GM12878 (cell line): ENCODE measurements at regions not wholly inside any gene's neighbourhood (a gene's known extent, or its start where the extent isn't known, plus 50 kb on each side); places are given as distances from the start of the nearest gene placed in this dataset.

Experiments
- ATAC-seq: fragments of 200-7000 bp; cut with Tn5 transposase; 3 replicates; pipeline ENCODE4 v1.9.1; 2020; ENCODE audit warnings: mild to moderate bottlenecking, moderate library complexity
- BruUV-seq: library from RNA; stranded (reverse); fragments of 400-500 nt; replicated peaks from 2 replicates; lab custom pipeline; 2021; lab: Mats Ljungman, UMichigan
- CTCF ChIA-PET: fragments of 300-600 bp; sonication (Branson Sonifier 250); formaldehyde crosslinking; extraction: SDS; loops from one replicate; lab custom pipeline; 2021; ENCODE audit warnings: inconsistent platforms; lab: Yijun Ruan, JAX
- POLR2A ChIA-PET: fragments of 350-600 bp; formaldehyde crosslinking; extraction: SDS; loops from one replicate; lab custom pipeline; 2021; ENCODE audit warnings: inconsistent platforms; lab: Charles Lee
- RAD21 ChIA-PET: fragments of 300-600 bp; sonication (Branson Sonifier 250); formaldehyde crosslinking; loops from one replicate; lab custom pipeline; 2023; ENCODE audit warnings: antibody characterized with exemption; ENCODE audit not compliant: unreplicated experiment; lab: Charles Lee
- SMC1A ChIA-PET: fragments of 300-600 bp; sonication (Branson Sonifier 250); formaldehyde crosslinking; loops from one replicate; lab custom pipeline; 2023; ENCODE audit not compliant: unreplicated experiment, uncharacterized antibody; lab: Charles Lee
- DNase-seq: peaks from one replicate; pipeline ENCODE4 v3.0.0-alpha.2; 2011; ENCODE audit warnings: low read depth, low spot score
- FAIRE-seq: peaks from 3 replicates; lab custom pipeline; 2011; peaks lifted over from hg19 to GRCh38; lab: Jason Lieb, UNC
- H2AFZ ChIP-seq: 2 replicates; pipeline ENCODE4 v1.6.0; 2011; ENCODE audit warnings: low read depth, low read length, control low read depth; ENCODE audit not compliant: control insufficient read depth
- H3K27ac ChIP-seq: 2 replicates; pipeline ENCODE4 v1.5.1; 2011; ENCODE audit warnings: control low read depth; ENCODE audit not compliant: control insufficient read depth, insufficient read depth
- H3K27me3 ChIP-seq, 2 experiments: replicated peaks in 1 of 2; 2 replicates each; pipeline versions ENCODE4 v1.6.0 to v1.6.1; 2011; ENCODE audit warnings: low read length in 1 of 2; ENCODE audit not compliant: control insufficient read depth in 2 of 2, insufficient read depth in 2 of 2
- H3K36me3 ChIP-seq, 2 experiments: 2 replicates each; pipeline ENCODE4 v1.5.1; 2011; ENCODE audit warnings: low read length in 1 of 2; ENCODE audit not compliant: control insufficient read depth in 2 of 2, insufficient read depth in 2 of 2
- H3K4me1 ChIP-seq: 2 replicates; pipeline ENCODE4 v1.6.1; 2011; ENCODE audit warnings: mild to moderate bottlenecking, low read length, moderate library complexity, mixed read lengths; ENCODE audit not compliant: control insufficient read depth, insufficient read depth
- H3K4me2 ChIP-seq: 2 replicates; pipeline ENCODE4 v1.6.0; 2011; ENCODE audit warnings: control low read depth; ENCODE audit not compliant: control insufficient read depth, insufficient read depth
- H3K4me3 ChIP-seq: fragments of 200-600 bp; sonication (generic); 2 replicates; pipeline ENCODE4 v1.5.1; 2016
- H3K79me2 ChIP-seq: 2 replicates; pipeline ENCODE4 v1.6.0; 2011; ENCODE audit warnings: low read length; ENCODE audit not compliant: control insufficient read depth, insufficient read depth
- H3K9ac ChIP-seq: 2 replicates; pipeline ENCODE4 v1.8.0; 2011; ENCODE audit warnings: low read length, control low read depth, mixed read lengths; ENCODE audit not compliant: control insufficient read depth, insufficient read depth
- H3K9me3 ChIP-seq: replicated peaks from 3 replicates; pipeline ENCODE4 v1.5.1; 2011; ENCODE audit warnings: mild to moderate bottlenecking, low read length; ENCODE audit not compliant: control insufficient read depth, insufficient read depth
- H4K20me1 ChIP-seq: 2 replicates; pipeline ENCODE4 v1.6.0; 2011; ENCODE audit not compliant: control insufficient read depth, insufficient read depth
- ATF3 ChIP-seq: IDR thresholded peaks from 2 replicates; pipeline ENCODE4 v1.6.1; 2011; ENCODE audit warnings: low read depth, mild to moderate bottlenecking, low read length, moderate library complexity, borderline replicate concordance; ENCODE audit errors: extremely low read depth
- ATF7 ChIP-seq: fragments of 450-650 bp; IDR thresholded peaks from 2 replicates; pipeline ENCODE4 v1.6.1; 2016; ENCODE audit warnings: low read depth, mild to moderate bottlenecking
- BRCA1 ChIP-seq: IDR thresholded peaks from 2 replicates; pipeline ENCODE4 v1.6.1; 2011; ENCODE audit warnings: low read depth, low read length, improper control_type of control experiment
- FOXM1 ChIP-seq: IDR thresholded peaks from 2 replicates; pipeline ENCODE4 v1.6.1; 2012; ENCODE audit warnings: low read depth, mild to moderate bottlenecking, inconsistent platforms, low read length, moderate library complexity
- MYB ChIP-seq: fragments of 150-350 bp; IDR thresholded peaks from 2 replicates; pipeline ENCODE4 v1.6.1; 2014; ENCODE audit warnings: mild to moderate bottlenecking, low read depth, low read length, borderline replicate concordance
- NKRF ChIP-seq: fragments of 450-650 bp; conservative IDR thresholded peaks from 2 replicates; pipeline ENCODE4 v1.6.1; 2017; ENCODE audit warnings: mild to moderate bottlenecking, moderate library complexity
- SREBF2 ChIP-seq: IDR thresholded peaks from 2 replicates; pipeline ENCODE4 v1.6.1; 2012; ENCODE audit warnings: mild to moderate bottlenecking, low read length
- WGBS: methylation state at CpG from one replicate; pipeline ENCODE4 v1.1.6; 2016; ENCODE audit warnings: low lambda C conversion rate; ENCODE audit not compliant: insufficient replicate concordance, insufficient coverage; ENCODE audit errors: missing lambda C conversion rate; 5-methylcytosine and 5-hydroxymethylcytosine counted together
- in situ Hi-C: fragments of 300-500 bp; cut with MboI; formaldehyde crosslinking; loops from 9 replicates; pipeline ENCODE4 v1.14.3; 2018; ENCODE audit warnings: mixed read lengths
- intact Hi-C: fragments of 100-400 bp; cut with micrococcal nuclease; formaldehyde crosslinking; loops from one replicate; pipeline ENCODE4 v1.14.2; 2022; ENCODE audit not compliant: unreplicated experiment
- TF ChIP-seq, protein P1 (sequence below): fragments of 450-650 bp; IDR thresholded peaks from 2 replicates; pipeline ENCODE4 v1.6.1; 2016; ENCODE audit warnings: mild to moderate bottlenecking
- TF ChIP-seq, protein P2 (sequence below), 3 experiments: IDR thresholded peaks in 2 of 3; conservative IDR thresholded peaks in 1 of 3; 2 replicates each; pipeline ENCODE4 v1.5.1; 2011; ENCODE audit warnings: low read depth in 3 of 3, low read length in 3 of 3, mild to moderate bottlenecking in 3 of 3, control low read depth in 2 of 3, moderate library complexity in 2 of 3, inconsistent platforms in 1 of 3, mixed read lengths in 1 of 3; ENCODE audit not compliant: control insufficient read depth in 2 of 3, insufficient read depth in 1 of 3; ENCODE audit errors: extremely low read depth in 1 of 3

DNA sequence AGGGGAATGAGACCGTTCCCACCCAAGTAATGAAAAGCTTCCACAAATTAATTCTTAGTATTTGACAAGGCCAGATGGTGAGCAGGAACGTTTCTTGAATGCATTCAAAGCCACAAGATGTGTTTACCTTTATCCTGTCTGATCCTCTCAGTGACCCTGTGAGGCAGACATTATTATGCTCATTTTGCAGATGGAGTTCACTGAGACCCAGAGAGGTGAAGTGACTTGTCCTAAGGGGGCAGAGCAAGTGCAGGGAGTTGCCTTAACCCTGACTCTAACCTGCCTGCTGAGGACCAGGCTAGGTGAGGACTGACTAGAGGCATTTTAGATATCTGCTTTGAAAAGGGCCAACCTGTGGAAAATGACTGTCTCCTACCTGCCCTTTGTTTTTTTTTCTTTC, 156.7 kb downstream of the HAPSTR1 start:
- Histone ChIP-seq H4K20me1 (no peaks in the 10 kb centered on the region), H3K79me2 (no peaks in the 10 kb centered on the region), H2AFZ (no peak overlapping the region), H3K4me1 (no peaks in the 10 kb centered on the region), H3K27ac (no peak overlapping the region), H3K9me3 (no peaks in the 10 kb centered on the region), H3K4me3 (no peak overlapping the region), H3K27me3 (no peaks in the 10 kb centered on the region; a peak in 1 of 4 replicates), H3K9ac (no peak overlapping the region), H3K36me3 (no peaks in the 10 kb centered on the region), H3K4me2 (no peak overlapping the region)
- FAIRE-seq (no peak), ATAC-seq (no peak), DNase-seq (no peak)
- BruUV-seq: no TSS peak
- intact Hi-C loops: no loop called here
- RAD21 ChIA-PET: no interaction called here
- 2% methylated on average over 2 of the region's 2 CpGs for WGBS
- TF ChIP-seq ATF3 (no peak), FOXM1 (no peak), NKRF (no peak), MYB (no peak), BRCA1 (no peak), SREBF2 (no peak), ATF7 (no peak)
- TF ChIP-seq, protein P1, sequence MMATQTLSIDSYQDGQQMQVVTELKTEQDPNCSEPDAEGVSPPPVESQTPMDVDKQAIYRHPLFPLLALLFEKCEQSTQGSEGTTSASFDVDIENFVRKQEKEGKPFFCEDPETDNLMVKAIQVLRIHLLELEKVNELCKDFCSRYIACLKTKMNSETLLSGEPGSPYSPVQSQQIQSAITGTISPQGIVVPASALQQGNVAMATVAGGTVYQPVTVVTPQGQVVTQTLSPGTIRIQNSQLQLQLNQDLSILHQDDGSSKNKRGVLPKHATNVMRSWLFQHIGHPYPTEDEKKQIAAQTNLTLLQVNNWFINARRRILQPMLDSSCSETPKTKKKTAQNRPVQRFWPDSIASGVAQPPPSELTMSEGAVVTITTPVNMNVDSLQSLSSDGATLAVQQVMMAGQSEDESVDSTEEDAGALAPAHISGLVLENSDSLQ: no peak
- TF ChIP-seq, protein P2, sequence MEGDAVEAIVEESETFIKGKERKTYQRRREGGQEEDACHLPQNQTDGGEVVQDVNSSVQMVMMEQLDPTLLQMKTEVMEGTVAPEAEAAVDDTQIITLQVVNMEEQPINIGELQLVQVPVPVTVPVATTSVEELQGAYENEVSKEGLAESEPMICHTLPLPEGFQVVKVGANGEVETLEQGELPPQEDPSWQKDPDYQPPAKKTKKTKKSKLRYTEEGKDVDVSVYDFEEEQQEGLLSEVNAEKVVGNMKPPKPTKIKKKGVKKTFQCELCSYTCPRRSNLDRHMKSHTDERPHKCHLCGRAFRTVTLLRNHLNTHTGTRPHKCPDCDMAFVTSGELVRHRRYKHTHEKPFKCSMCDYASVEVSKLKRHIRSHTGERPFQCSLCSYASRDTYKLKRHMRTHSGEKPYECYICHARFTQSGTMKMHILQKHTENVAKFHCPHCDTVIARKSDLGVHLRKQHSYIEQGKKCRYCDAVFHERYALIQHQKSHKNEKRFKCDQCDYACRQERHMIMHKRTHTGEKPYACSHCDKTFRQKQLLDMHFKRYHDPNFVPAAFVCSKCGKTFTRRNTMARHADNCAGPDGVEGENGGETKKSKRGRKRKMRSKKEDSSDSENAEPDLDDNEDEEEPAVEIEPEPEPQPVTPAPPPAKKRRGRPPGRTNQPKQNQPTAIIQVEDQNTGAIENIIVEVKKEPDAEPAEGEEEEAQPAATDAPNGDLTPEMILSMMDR (IDR thresholded peaks at IDR 0.05 in 2 of 3, conservative IDR thresholded peaks at IDR 0.05 in 1 of 3; ENCODE audit: control insufficient read depth in 2 of 3, extremely low read depth in 1 of 3, insufficient read depth in 1 of 3, low read depth in 3 of 3, low read length in 3 of 3): no peak
- POLR2A ChIA-PET: no interaction called here
- CTCF ChIA-PET: interaction anchor here (0.6 to 1.2 kb wide), 2 partner anchors 10 to 151 kb away, joined by 3 read pairs; no protein-coding TSS in a partner anchor
- SMC1A ChIA-PET: no interaction called here
- in situ Hi-C loops: no loop called here
